GM18868 (cell line): ENCODE measurements at regions not wholly inside any gene's neighbourhood (a gene's known extent, or its start where the extent isn't known, plus 50 kb on each side); places are given as distances from the start of the nearest gene placed in this dataset.
"Not testable (repeated sequence)": the region's sequence is repeated elsewhere in the genome, so short reads cannot be mapped to it uniquely, and the experiment has no call there.

ENCODE experiments used
- ATAC-seq: cut with Tn5 transposase; IDR thresholded peaks from one replicate; pipeline ENCODE4 v1.9.1; 2021; ENCODE audit warnings: mild to moderate bottlenecking, moderate library complexity; ENCODE audit not compliant: unreplicated experiment

DNA sequence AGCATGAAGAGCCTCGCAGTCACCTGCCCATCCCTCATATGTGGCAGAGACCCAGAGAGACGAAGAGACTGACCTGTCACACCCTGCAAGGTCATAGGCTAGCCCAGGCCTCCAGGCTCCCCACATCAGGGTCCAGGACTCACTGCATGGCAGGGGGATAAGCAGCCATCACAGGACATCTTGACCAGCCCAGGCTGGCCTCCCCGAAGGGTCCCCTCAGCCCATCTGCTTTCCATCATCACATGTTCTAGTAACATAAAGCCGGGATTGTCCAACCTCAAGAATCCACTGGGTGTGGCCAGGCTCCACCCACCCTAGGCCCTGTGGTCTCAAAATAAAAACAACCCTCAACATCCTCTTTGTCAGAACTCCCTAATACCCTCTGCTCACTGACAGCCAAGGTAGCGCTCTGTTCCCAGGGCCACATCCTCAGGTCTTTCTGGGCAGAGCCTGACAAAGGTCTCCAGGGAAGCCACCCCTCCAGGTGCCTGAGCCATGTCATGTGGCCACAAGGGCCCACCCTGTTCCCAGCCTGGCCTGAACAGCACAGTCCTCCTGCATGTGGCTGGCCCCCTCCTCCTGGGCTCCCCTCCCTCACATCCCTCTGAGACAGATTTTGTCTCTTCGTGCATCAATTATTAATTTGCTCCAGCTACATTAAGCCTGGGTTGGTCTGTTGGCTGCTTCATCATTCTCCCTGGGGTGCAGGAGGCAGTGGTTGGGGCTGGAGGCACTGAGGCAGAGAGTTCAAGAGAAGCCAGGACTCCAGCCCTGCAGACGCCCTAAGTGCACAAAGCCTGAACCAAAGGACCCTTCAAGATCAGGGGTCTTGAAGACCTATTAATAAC lies 131.8 kb upstream of the UNC5B start:
- no peak for ATAC-seq

GRCh38 chr10:71081229-71081560 lies 131.2 kb upstream of the UNC5B start:
- no peak for ATAC-seq

- ATAC-seq: no peak
Observed at GRCh38 chr10:71081912-71082311, 130.5 kb upstream of the UNC5B start.

DNA sequence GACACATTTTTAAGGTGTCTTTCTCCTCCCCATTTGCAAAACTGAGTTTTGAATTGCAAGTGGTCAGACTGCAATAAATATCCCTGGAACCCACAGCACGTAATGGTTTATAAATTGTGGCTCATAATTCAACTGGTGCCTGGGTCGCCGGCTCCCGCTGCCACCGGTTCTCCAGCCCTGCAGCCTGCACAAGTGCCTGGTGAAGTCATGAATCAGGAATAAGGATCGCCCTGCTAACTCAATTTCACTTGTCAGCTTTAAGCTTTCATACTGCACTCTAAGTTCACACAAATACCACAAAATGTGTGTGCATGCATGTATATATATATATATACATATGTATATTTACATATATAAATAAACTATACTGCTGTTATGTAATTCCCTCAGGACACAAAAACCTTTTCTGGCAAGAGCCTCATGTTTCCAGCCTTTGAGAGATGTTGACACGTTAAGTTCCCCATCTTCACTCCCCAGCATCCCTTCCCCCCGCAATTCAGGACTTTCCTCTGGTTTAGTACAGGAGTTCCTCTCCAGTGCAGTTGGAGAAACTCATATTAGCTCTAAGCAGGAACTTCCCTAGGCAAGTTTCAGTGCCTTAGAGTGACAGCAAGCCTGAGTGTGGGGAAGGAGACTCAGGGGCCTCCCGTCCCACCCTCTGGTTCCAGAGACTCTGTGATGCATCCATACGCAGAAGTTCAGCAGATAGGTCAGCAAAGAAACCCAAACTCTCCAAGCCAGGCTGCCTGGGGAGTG lies 129.2 kb upstream of the UNC5B start:
- no peak for ATAC-seq

DNA sequence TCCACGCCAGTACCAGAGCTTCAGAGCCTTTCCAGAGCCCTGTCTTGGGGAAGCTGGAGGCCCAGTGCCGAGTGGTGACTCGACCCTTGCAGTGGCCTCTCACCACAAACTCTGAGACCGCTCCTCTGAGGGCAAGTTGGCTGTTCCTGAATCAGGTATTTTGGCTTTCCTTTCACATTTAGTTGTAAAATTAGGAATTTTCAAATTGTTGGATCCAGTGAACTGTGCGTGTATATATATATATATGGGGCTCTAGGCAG lies 128.7 kb upstream of the UNC5B start:
- ATAC-seq: no peak

- no peak for ATAC-seq
Observed at GRCh38 chr10:71084061-71084817, 128.1 kb upstream of the UNC5B start.

- no peak for ATAC-seq
Observed at GRCh38 chr10:71084818-71085126, 127.6 kb upstream of the UNC5B start.

- no peak for ATAC-seq
Observed at GRCh38 chr10:71085689-71086438, 126.5 kb upstream of the UNC5B start.

DNA sequence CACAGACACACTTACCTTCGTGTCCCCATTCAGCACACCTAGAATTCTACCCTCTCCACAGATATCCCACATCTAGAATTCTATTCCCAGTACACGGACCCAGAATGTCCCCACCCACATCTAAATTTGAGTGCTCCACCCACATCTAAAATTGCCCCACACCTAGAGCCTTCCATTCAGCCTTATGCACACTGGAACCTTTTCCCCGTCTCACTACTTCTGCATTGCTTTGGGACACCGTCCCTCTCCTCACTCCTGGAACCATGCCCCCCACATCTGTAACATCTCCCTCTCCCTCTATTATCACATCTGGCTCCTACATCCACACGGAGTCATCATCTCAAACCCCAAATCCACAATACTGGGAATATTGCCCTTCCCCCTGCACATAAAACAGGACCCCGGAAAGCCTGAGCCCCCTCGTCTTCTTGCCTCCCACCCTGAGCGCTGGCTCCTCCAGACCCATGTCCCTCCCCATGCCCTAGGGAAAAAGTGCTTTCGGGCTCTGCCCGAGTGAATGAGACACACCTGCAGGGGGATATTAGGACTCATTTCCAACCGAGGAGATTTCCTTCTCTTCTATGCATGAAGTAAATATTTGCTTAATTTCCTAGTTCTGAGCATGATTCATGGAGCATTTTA lies 125.8 kb upstream of the UNC5B start:
- no peak for ATAC-seq

GRCh38 chr10:71087622-71088021 lies 124.7 kb upstream of the UNC5B start:
- no peak for ATAC-seq

- ATAC-seq: no peak
Observed at GRCh38 chr10:71088054-71088453, 124.3 kb upstream of the UNC5B start.

DNA sequence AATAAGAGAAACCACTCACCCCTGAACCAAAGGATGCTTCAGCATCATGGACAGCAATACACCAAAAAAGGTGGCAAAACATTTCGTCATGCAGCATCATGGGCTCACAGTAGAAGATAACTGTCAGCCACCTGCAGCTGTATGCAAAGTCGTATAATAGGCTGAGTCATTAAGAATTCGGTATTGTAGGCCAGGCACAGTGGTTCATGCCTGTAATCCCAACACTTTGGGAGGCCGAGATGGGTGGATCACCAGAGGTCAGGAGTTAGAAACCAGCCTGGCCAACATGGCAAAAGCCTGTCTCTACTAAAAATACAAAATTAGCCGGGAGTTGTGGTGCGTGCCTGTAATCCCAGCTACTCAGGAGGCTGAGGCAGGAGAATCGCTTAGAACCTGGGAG lies 123.8 kb upstream of the UNC5B start:
- ATAC-seq: not testable (repeated sequence)

DNA sequence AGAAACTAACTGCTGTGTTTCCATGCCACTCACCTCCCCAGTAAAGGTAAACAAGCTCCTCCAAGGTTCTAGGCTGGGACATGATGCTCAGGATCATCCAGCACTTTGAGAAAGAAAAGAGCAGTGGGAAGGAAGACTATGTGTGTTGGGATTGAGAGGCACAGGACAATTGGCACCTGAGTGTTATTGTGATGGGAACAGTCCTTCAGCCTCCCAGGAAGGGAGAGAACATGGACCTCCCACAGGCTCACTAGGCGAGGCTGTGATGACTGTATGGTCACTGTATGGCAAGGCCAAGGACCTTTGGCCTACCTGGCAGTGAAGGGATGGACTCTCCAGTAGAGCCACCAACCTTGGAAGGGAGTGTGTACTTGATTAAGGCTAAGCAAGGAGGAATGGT lies 123.2 kb upstream of the UNC5B start:
- no peak for ATAC-seq

GRCh38 chr10:71090330-71090729 lies 122.0 kb upstream of the UNC5B start:
- no peak for ATAC-seq

DNA sequence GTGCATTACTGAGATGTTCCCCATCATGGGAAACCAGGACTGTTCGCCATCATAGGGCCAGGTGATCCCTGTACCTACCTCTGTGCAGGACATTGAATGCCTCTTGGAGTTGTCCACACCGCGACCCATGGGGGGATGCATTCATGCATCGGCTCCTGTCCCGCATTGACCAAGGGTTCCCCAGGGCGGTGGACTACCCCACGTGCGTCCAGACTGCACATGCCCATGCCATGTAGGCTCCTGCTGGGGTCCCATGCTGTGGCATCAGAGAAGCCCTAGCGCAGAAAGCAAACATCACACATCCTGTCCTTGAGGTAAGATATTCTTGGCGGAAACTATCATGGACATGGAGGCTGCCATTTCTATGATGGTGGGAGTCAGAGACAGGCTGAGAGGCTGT lies 121.6 kb upstream of the UNC5B start:
- ATAC-seq: no peak

GRCh38 chr10:71092812-71093401 lies 119.5 kb upstream of the UNC5B start:
- no peak for ATAC-seq

DNA sequence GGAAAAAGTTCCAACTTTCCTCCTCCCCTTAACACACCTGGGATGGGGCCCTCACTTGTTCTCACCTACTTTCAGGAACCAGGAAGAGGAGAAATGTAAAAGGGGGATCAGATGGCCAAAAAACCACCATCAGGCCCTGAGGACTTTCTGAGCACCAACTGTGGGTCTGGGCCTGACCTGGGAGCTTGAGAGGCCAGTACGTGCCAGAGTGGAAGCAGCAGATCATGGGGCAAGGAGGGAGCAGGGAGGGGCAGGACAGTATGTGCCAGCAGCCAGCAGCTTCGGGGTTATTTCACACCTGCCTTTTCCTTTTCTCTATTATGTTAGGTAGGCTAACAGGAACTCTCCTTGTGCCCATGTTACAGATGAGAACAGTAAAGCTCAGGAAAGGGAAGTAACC lies 118.8 kb upstream of the UNC5B start:
- ATAC-seq: no peak

DNA sequence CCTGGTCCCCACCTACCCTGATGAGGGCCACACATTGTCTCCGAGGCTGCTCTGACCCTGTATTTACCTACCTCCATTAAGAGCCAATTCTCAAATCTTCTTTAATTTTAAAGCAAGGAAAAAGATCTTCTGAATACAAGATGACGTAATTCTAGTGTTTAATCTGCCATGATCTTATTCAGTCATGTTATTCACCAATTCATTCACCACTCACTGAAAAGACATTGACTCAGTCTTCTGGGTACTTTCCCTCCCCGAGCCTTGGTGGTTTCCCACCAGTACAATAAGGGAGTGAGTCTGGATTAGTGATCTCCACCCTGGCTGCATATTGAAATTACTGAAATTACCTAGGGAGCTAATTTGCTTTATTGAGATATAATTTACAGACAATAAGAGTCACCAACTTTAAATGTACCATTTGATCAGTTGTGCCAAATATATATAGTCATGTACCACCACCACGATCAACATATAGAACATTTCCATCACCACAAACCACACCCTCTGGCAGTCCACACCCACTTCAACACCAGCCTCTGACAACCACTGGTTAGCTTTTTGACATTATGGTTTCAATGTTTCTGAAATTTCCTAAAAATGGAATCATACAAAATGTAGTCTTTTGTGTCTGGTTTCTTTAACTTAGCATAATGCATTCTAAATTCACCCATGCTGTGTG lies 117.5 kb upstream of the UNC5B start:
- peak; percentile 41 for ATAC-seq

GRCh38 chr10:71099731-71100361 lies 112.5 kb upstream of the UNC5B start:
- ATAC-seq: no peak

DNA sequence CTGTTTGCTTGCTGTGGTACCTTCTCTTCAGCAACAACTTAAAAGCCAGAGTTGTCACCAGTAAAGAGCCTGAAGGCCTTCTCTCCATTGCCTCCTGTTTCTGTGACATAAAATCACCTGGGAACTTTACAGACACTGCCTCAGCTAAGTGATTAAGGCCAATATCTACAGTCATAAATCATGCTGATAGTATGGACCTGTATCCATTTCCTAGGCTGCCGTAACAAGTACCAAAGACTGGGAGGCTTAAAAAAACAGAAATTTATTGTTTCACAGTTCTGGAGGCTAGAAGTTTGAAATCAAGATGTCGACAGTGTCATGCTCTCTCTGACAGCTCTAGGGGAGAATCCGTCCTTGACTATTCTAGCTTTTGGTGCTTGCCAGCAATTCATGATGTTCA lies 108.4 kb upstream of the UNC5B start:
- ATAC-seq: no peak
